ENCODE measurements at regions not wholly inside any gene's neighbourhood (a gene's known extent, or its start where the extent isn't known, plus 50 kb on each side); places are given as distances from the start of the nearest gene placed in this dataset.

DNA sequence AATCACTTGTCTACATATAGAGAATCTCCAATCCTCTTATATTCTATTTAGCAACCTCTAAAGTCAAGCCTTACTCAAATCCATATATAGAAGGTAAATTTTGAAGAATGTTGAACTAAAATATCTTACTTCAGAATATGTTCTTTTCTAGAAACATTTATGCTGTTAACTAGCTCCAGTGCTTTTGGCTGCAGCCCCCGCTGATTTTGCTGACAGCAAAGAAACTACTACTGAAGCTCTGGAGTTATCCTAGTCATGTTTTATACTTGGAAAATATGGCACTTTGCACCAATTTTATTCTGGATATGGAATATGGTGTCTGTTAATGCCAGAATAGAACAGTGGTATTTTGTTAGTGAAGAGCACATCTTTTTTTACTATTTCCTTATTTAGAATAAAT lies 212.4 kb upstream of the FSIP2 start:
- Histone ChIP-seq H3K4me1 (no peaks in the 10 kb centered on the region), H3K36me3 (no peaks in the 10 kb centered on the region), H3K27me3 (no peaks in the 10 kb centered on the region), H3K27ac (no peak overlapping the region), H3K4me3 (no peak overlapping the region), H3K9ac (ENCODE audit: low read depth in 2 of 2, low read length in 2 of 2) (no peak overlapping the region), H3K9me3 (no peaks in the 10 kb centered on the region)
- TF ChIP-seq, protein P1, sequence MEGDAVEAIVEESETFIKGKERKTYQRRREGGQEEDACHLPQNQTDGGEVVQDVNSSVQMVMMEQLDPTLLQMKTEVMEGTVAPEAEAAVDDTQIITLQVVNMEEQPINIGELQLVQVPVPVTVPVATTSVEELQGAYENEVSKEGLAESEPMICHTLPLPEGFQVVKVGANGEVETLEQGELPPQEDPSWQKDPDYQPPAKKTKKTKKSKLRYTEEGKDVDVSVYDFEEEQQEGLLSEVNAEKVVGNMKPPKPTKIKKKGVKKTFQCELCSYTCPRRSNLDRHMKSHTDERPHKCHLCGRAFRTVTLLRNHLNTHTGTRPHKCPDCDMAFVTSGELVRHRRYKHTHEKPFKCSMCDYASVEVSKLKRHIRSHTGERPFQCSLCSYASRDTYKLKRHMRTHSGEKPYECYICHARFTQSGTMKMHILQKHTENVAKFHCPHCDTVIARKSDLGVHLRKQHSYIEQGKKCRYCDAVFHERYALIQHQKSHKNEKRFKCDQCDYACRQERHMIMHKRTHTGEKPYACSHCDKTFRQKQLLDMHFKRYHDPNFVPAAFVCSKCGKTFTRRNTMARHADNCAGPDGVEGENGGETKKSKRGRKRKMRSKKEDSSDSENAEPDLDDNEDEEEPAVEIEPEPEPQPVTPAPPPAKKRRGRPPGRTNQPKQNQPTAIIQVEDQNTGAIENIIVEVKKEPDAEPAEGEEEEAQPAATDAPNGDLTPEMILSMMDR (IDR thresholded peaks at IDR 0.05), result no peak
- DNase-seq, result no peak
- intact Hi-C loops (cut with DNase I), result no loop called here

DNA sequence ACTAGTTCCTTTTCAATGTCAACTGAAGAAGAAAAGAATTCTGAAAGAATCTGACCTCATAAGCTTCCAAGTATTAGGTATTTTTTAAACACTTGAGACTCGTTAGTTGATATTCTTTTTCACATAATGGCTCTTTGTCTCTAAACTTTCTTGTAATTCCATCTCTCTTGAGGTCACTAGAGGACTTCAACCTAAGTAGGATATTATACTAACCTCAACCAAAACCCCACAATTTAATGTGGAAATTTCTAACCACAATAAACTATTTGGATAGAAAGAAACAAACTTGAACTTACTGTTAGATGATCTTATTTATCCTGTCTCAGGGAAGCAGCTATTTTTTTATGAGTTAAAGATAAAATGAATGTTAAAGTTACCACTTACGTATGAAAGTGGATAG lies 206.9 kb upstream of the FSIP2 start:
- Histone ChIP-seq H3K9ac (ENCODE audit: low read depth in 2 of 2, low read length in 2 of 2) (no peak overlapping the region), H3K27me3 (no peaks in the 10 kb centered on the region), H3K9me3 (no peaks in the 10 kb centered on the region), H3K4me1 (no peaks in the 10 kb centered on the region), H3K27ac (no peak overlapping the region), H3K4me3 (no peak overlapping the region), H3K36me3 (no peaks in the 10 kb centered on the region)
- intact Hi-C loops (cut with DNase I), result no loop called here
- TF ChIP-seq, protein P1 (IDR thresholded peaks at IDR 0.05), result no peak
- DNase-seq, result no peak

DNA sequence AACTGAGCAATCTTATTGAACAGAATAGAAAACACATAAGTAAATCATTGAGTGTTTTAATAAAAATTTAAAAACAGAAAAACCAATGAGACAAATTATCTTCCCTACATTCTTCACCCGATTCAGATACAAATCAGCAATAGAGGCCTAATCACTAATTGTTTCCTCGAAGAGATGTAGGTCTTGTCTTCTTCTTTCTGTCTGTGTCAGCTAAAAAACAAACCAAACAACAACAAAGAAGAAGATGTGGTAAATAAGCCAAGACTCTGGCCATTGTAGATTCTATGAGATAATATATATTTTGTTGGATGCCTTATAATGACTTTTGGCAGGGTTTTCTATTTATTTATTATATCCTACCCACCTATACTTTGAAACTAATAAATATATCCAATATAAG lies 200.9 kb upstream of the FSIP2 start:
- H3K4me3 ChIP-seq, result no peak overlapping the region
- H3K36me3 ChIP-seq, result no peaks in the 10 kb centered on the region
- TF ChIP-seq, protein P1 (IDR thresholded peaks at IDR 0.05), result no peak
- H3K9ac ChIP-seq (ENCODE audit: low read depth in 2 of 2, low read length in 2 of 2), result no peak overlapping the region
- H3K27me3 ChIP-seq, result no peaks in the 10 kb centered on the region
- intact Hi-C loops (cut with DNase I), result no loop called here
- H3K9me3 ChIP-seq, result no peaks in the 10 kb centered on the region
- no peak for DNase-seq
- H3K4me1 ChIP-seq, result no peaks in the 10 kb centered on the region
- H3K27ac ChIP-seq, result no peak overlapping the region

DNA sequence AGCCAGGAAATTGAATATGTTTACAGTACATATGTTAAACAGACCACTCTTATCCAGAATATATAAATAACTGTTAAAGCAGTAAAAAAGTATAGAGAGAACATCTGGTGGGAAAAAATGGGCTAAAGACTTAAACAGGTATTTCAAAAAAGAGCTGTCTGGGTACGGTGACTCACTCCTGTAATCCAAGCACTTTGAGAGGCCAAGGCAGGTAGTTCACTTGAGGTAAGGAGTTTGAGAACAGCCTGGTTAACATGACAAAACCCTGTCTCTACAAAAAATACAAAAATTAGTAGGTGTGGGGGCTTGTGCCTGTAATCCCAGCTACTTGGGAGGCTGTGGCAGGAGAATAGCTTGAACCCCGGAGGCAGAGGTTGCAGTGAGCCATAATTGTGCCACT lies 171.4 kb upstream of the FSIP2 start:
- Histone ChIP-seq H3K27me3 (no peaks in the 10 kb centered on the region), H3K36me3 (no peaks in the 10 kb centered on the region), H3K9ac (ENCODE audit: low read depth in 2 of 2, low read length in 2 of 2) (no peak overlapping the region), H3K9me3 (no peaks in the 10 kb centered on the region), H3K27ac (no peak overlapping the region), H3K4me3 (no peak overlapping the region), H3K4me1 (no peaks in the 10 kb centered on the region)
- intact Hi-C loops (cut with DNase I), result no loop called here
- DNase-seq, result no peak
- TF ChIP-seq, protein P1 (IDR thresholded peaks at IDR 0.05), result no peak

DNA sequence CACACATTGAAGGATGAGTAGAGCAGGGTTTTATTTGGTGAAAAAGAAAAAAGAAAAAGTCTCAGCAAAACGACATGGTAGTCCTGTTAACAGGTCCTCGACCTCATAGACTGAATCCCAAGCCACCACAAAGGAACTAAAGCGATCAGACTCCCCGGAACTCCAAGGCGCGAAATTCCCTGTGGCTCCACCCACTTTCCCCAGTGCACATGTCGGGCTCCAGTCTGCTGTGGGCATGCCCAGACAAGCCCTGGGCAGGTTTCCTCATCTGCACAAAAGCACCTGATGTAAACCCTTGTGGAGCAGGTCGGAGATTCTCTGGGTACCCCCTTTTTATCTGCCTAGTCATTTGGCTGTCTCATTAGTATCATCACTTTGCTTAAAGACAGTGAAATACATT lies 170.7 kb upstream of the FSIP2 start:
- TF ChIP-seq, protein P1 (IDR thresholded peaks at IDR 0.05), result no peak
- intact Hi-C loops (cut with DNase I), result no loop called here
- Histone ChIP-seq H3K4me3 (no peak overlapping the region), H3K27me3 (no peaks in the 10 kb centered on the region), H3K27ac (no peak overlapping the region), H3K9ac (ENCODE audit: low read depth in 2 of 2, low read length in 2 of 2) (no peak overlapping the region), H3K36me3 (no peaks in the 10 kb centered on the region), H3K9me3 (no peaks in the 10 kb centered on the region), H3K4me1 (no peaks in the 10 kb centered on the region)
- DNase-seq, result no peak

DNA sequence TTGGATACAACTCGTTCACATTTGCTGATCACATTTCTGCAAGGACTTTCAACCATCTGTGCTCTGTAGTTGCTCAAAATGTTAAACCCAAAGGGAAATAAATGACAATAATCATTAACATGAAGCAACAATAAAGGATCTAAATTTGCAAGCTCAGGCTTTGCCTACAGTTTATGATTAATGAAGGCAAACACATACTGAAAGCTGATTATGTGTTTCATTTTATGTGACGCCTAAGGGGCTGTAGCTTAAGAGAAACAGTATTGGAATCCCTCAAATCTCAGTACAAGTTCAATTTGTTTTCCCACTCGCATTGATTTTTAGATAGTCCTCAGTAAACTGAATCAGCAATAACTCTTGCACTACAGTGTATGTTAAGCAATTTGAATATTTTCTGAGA lies 160.3 kb upstream of the FSIP2 start:
- intact Hi-C loops (cut with DNase I), result no loop called here
- H3K36me3 ChIP-seq, result no peaks in the 10 kb centered on the region
- H3K9ac ChIP-seq (ENCODE audit: low read depth in 2 of 2, low read length in 2 of 2), result no peak overlapping the region
- DNase-seq, result no peak
- TF ChIP-seq, protein P1 (IDR thresholded peaks at IDR 0.05), result no peak
- no peaks in the 10 kb centered on the region for H3K27me3 ChIP-seq
- no peak overlapping the region for H3K4me3 ChIP-seq
- H3K9me3 ChIP-seq, result no peaks in the 10 kb centered on the region
- H3K4me1 ChIP-seq, result no peaks in the 10 kb centered on the region
- no peak overlapping the region for H3K27ac ChIP-seq

All from colonic mucosa (tissue), 4 donors.